HEK293 (cell line): ENCODE measurements at regions not wholly inside any gene's neighbourhood (a gene's known extent, or its start where the extent isn't known, plus 50 kb on each side); places are given as distances from the start of the nearest gene placed in this dataset.

Source experiments
- CTCF ChIA-PET: fragments of 350-600 bp; formaldehyde crosslinking; extraction: SDS; loops from one replicate; lab custom pipeline; 2021; ENCODE audit warnings: antibody characterized with exemption; lab: Yijun Ruan, JAX
- POLR2A ChIA-PET: fragments of 300-600 bp; formaldehyde crosslinking; extraction: SDS; loops from one replicate; lab custom pipeline; 2020; ENCODE audit warnings: antibody characterized with exemption, inconsistent platforms; lab: Yijun Ruan, JAX
- H3K27ac ChIP-seq: fragments of 200-500 bp; sonication (Bioruptor generic); 2 replicates; pipeline ENCODE4 v1.5.1; 2014; ENCODE audit warnings: low read depth, low read length, control low read depth, inconsistent platforms; ENCODE audit errors: extremely low read depth
- H3K36me3 ChIP-seq, 2 experiments: fragments of 200-500 bp in 1 of 2; sonication (Bioruptor generic) in 1 of 2; 1 replicate in 1 of 2; 2 replicates in 1 of 2; pipeline ENCODE4 v1.5.1; 2014 to 2017; ENCODE audit warnings: inconsistent platforms in 2 of 2, low read length in 2 of 2; ENCODE audit not compliant: control insufficient read depth in 2 of 2, insufficient read depth in 1 of 2
- H3K4me1 ChIP-seq: fragments of 200-500 bp; sonication (Bioruptor generic); 2 replicates; pipeline ENCODE4 v1.5.1; 2014; ENCODE audit warnings: mild to moderate bottlenecking, low read length, inconsistent platforms; ENCODE audit not compliant: control insufficient read depth, insufficient read depth
- H3K4me3 ChIP-seq: 2 replicates; pipeline ENCODE4 v1.5.1; 2011; ENCODE audit warnings: low read depth, mild to moderate bottlenecking, control low read depth, low read length, moderate library complexity
- H3K9me3 ChIP-seq: fragments of 200-500 bp; sonication (Bioruptor generic); 2 replicates; pipeline ENCODE4 v1.5.1; 2014; ENCODE audit warnings: low read depth, low read length, inconsistent platforms; ENCODE audit not compliant: control insufficient read depth, insufficient read depth
- SCRT1 ChIP-seq: fragments of 450-650 bp; formaldehyde crosslinking; IDR thresholded peaks from 2 replicates; pipeline ENCODE4 v1.5.1; 2016; ENCODE audit warnings: missing biosample characterization, missing genetic modification characterization, borderline replicate concordance
- ZBTB1 ChIP-seq: fragments of 450-650 bp; formaldehyde crosslinking; IDR thresholded peaks from 2 replicates; pipeline ENCODE4 v1.5.1; 2016; ENCODE audit warnings: missing biosample characterization, missing genetic modification characterization
- ZNF211 ChIP-seq: fragments of 450-650 bp; formaldehyde crosslinking; IDR thresholded peaks from 2 replicates; pipeline ENCODE4 v1.5.1; 2016; ENCODE audit warnings: low read depth, missing biosample characterization, missing genetic modification characterization
- ZNF214 ChIP-seq: fragments of 450-650 bp; formaldehyde crosslinking; IDR thresholded peaks from 2 replicates; pipeline ENCODE4 v1.5.1; 2017; ENCODE audit warnings: missing biosample characterization, mild to moderate bottlenecking, missing genetic modification characterization, borderline replicate concordance
- ZNF223 ChIP-seq: fragments of 450-650 bp; formaldehyde crosslinking; IDR thresholded peaks from 2 replicates; pipeline ENCODE4 v1.5.1; 2016; ENCODE audit warnings: missing biosample characterization, missing genetic modification characterization
- ZNF302 ChIP-seq: fragments of 450-650 bp; formaldehyde crosslinking; IDR thresholded peaks from 2 replicates; pipeline ENCODE4 v1.5.1; 2016; ENCODE audit warnings: missing biosample characterization, missing genetic modification characterization, low read depth
- ZNF350 ChIP-seq: fragments of 450-650 bp; formaldehyde crosslinking; IDR thresholded peaks from 2 replicates; pipeline ENCODE4 v1.5.0; 2017; ENCODE audit warnings: missing biosample characterization, mild to moderate bottlenecking, missing genetic modification characterization
- ZNF548 ChIP-seq: fragments of 450-650 bp; formaldehyde crosslinking; IDR thresholded peaks from 2 replicates; pipeline ENCODE4 v1.5.1; 2016; ENCODE audit warnings: missing biosample characterization, missing genetic modification characterization
- ZNF830 ChIP-seq: fragments of 450-650 bp; IDR thresholded peaks from 2 replicates; pipeline ENCODE4 v1.5.0; 2018; ENCODE audit warnings: missing biosample characterization, missing genetic modification characterization, low read depth, mild to moderate bottlenecking, moderate library complexity
- ZXDB ChIP-seq: fragments of 450-650 bp; formaldehyde crosslinking; IDR thresholded peaks from 2 replicates; pipeline ENCODE4 v1.5.1; 2016; ENCODE audit warnings: missing biosample characterization, missing genetic modification characterization
- TF ChIP-seq, protein P1 (sequence below): fragments of 450-650 bp; formaldehyde crosslinking; IDR thresholded peaks from 2 replicates; pipeline ENCODE4 v1.5.1; 2016; ENCODE audit warnings: missing biosample characterization, missing genetic modification characterization
- TF ChIP-seq, protein P2 (sequence below): fragments of 450-650 bp; formaldehyde crosslinking; IDR thresholded peaks from 2 replicates; pipeline ENCODE4 v1.5.0; 2017; ENCODE audit warnings: missing biosample characterization, missing genetic modification characterization, borderline replicate concordance
- TF ChIP-seq, protein P3 (sequence below): fragments of 450-650 bp; formaldehyde crosslinking; IDR thresholded peaks from 2 replicates; pipeline ENCODE4 v1.5.1; 2017; ENCODE audit warnings: missing biosample characterization, missing genetic modification characterization
- TF ChIP-seq, protein P4 (sequence below): fragments of 450-650 bp; formaldehyde crosslinking; IDR thresholded peaks from 2 replicates; pipeline ENCODE4 v1.5.1; 2017; ENCODE audit warnings: missing biosample characterization, missing genetic modification characterization
- TF ChIP-seq, protein P5 (sequence below): fragments of 450-650 bp; formaldehyde crosslinking; IDR thresholded peaks from 2 replicates; pipeline ENCODE4 v1.5.1; 2016; ENCODE audit warnings: missing biosample characterization, missing genetic modification characterization

DNA sequence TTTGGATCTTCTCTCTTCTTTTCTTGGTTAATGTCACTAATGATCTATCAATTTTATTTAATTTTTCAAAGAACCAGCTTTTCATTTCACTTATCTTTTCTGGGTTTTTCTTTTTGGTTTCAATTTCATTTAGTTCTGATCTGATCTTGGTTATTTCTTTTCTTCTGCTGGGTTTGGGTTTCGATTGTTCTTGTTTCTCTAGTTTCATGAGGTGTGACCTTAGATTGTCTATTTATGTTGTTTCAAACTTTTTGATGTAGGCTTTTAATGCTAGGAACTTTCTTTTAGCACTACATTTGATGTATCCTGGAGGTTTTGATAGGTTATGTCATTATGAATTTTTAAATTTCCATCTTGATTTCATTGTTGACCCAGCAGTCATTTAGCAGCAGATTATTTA, 142.3 kb downstream of the C11orf87 start (continued):
- TF ChIP-seq, protein P1, sequence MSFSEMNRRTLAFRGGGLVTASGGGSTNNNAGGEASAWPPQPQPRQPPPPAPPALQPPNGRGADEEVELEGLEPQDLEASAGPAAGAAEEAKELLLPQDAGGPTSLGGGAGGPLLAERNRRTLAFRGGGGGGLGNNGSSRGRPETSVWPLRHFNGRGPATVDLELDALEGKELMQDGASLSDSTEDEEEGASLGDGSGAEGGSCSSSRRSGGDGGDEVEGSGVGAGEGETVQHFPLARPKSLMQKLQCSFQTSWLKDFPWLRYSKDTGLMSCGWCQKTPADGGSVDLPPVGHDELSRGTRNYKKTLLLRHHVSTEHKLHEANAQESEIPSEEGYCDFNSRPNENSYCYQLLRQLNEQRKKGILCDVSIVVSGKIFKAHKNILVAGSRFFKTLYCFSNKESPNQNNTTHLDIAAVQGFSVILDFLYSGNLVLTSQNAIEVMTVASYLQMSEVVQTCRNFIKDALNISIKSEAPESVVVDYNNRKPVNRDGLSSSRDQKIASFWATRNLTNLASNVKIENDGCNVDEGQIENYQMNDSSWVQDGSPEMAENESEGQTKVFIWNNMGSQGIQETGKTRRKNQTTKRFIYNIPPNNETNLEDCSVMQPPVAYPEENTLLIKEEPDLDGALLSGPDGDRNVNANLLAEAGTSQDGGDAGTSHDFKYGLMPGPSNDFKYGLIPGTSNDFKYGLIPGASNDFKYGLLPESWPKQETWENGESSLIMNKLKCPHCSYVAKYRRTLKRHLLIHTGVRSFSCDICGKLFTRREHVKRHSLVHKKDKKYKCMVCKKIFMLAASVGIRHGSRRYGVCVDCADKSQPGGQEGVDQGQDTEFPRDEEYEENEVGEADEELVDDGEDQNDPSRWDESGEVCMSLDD: no peak
- no peak for TF ChIP-seq ZNF214
- TF ChIP-seq, protein P2, sequence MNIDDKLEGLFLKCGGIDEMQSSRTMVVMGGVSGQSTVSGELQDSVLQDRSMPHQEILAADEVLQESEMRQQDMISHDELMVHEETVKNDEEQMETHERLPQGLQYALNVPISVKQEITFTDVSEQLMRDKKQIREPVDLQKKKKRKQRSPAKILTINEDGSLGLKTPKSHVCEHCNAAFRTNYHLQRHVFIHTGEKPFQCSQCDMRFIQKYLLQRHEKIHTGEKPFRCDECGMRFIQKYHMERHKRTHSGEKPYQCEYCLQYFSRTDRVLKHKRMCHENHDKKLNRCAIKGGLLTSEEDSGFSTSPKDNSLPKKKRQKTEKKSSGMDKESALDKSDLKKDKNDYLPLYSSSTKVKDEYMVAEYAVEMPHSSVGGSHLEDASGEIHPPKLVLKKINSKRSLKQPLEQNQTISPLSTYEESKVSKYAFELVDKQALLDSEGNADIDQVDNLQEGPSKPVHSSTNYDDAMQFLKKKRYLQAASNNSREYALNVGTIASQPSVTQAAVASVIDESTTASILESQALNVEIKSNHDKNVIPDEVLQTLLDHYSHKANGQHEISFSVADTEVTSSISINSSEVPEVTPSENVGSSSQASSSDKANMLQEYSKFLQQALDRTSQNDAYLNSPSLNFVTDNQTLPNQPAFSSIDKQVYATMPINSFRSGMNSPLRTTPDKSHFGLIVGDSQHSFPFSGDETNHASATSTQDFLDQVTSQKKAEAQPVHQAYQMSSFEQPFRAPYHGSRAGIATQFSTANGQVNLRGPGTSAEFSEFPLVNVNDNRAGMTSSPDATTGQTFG: no peak
- no peak for TF ChIP-seq ZXDB (tag by site-specific recombination)

DNA sequence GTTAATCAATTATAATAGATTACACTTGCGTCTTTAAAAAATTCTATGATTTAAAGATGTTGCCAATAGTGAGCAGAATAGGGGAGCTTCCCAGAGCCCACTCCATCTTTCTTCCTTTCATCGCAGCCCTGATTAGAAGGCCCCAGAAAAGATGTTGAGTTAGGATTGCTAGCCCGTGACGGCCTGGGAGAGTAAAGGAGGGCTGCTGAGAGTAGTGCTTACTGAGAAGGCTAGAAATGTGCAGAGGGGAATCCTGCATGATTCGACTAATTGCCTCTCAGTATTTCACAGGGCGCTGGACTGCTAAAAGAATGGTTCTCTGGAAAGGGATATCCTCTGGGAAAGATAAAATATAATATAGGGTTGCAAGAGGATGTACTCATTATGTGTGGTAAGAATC, 160.5 kb downstream of the C11orf87 start:
- Histone ChIP-seq H3K9me3 (no peaks in the 10 kb centered on the region), H3K4me1 (no peaks in the 10 kb centered on the region), H3K4me3 (no peak overlapping the region), H3K36me3 (no peaks in the 10 kb centered on the region), H3K27ac (no peak overlapping the region)
- ChIA-PET POLR2A (no interaction called here), CTCF (interaction anchor here (1.0 kb wide), 1 partner anchor 62 kb away, joined by 4 read pairs; no protein-coding TSS in a partner anchor)
- TF ChIP-seq, protein P3, sequence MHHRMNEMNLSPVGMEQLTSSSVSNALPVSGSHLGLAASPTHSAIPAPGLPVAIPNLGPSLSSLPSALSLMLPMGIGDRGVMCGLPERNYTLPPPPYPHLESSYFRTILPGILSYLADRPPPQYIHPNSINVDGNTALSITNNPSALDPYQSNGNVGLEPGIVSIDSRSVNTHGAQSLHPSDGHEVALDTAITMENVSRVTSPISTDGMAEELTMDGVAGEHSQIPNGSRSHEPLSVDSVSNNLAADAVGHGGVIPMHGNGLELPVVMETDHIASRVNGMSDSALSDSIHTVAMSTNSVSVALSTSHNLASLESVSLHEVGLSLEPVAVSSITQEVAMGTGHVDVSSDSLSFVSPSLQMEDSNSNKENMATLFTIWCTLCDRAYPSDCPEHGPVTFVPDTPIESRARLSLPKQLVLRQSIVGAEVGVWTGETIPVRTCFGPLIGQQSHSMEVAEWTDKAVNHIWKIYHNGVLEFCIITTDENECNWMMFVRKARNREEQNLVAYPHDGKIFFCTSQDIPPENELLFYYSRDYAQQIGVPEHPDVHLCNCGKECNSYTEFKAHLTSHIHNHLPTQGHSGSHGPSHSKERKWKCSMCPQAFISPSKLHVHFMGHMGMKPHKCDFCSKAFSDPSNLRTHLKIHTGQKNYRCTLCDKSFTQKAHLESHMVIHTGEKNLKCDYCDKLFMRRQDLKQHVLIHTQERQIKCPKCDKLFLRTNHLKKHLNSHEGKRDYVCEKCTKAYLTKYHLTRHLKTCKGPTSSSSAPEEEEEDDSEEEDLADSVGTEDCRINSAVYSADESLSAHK: no peak
- TF ChIP-seq ZNF350 (tag by site-specific recombination) (no peak), SCRT1 (tag by site-specific recombination) (no peak)
- TF ChIP-seq, protein P4, sequence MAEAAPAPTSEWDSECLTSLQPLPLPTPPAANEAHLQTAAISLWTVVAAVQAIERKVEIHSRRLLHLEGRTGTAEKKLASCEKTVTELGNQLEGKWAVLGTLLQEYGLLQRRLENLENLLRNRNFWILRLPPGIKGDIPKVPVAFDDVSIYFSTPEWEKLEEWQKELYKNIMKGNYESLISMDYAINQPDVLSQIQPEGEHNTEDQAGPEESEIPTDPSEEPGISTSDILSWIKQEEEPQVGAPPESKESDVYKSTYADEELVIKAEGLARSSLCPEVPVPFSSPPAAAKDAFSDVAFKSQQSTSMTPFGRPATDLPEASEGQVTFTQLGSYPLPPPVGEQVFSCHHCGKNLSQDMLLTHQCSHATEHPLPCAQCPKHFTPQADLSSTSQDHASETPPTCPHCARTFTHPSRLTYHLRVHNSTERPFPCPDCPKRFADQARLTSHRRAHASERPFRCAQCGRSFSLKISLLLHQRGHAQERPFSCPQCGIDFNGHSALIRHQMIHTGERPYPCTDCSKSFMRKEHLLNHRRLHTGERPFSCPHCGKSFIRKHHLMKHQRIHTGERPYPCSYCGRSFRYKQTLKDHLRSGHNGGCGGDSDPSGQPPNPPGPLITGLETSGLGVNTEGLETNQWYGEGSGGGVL: no peak
- TF ChIP-seq, protein P5, sequence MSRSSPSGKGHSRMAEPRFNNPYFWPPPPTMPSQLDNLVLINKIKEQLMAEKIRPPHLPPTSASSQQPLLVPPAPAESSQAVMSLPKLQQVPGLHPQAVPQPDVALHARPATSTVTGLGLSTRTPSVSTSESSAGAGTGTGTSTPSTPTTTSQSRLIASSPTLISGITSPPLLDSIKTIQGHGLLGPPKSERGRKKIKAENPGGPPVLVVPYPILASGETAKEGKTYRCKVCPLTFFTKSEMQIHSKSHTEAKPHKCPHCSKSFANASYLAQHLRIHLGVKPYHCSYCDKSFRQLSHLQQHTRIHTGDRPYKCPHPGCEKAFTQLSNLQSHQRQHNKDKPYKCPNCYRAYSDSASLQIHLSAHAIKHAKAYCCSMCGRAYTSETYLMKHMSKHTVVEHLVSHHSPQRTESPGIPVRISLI (tag by site-specific recombination): no peak

DNA sequence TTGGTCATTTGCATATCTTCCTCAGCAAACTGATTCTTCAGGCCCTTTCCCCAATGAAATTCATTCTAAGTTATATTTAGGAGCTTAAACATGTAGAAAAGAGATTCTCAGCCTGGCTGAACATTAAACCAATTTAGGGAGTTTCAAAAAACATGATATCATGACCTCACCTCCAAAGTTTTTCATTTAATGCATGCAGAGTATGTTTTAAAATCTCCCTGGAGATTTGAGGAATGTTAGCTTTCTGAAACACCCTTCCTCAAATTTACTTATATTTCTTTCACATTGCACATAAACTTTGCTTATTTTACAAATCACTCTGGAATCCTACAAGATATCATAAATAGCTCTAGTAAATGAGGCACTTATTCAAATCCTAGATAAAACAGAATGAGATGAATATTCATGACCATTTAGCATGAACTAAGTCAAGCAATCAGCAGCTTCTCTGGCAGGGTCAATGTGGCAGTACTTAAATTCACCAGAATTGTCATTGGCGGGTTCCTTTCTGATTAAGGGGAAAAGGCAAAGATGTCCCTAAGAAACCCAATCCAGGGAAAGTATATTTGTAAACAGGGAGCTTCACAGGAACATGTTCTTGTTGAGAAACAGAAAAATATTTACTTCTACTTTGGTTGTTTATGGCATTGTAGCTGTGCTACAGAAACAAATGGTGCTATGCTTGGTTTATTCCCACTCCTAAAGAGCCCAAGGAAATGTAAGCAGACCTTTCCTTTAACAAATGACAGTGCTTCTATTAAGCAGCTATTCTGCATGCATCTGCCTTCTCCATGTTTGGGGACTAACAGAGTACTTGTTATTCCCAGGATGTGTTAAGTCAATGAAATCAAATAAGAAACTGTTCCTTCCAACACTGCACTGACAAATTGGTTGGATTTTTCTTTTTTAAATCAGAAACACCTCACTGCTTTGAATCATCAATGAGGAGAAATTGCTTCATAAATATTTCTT, 162.3 kb downstream of the C11orf87 start:
- POLR2A ChIA-PET: no interaction called here
- H3K4me1 ChIP-seq: no peaks in the 10 kb centered on the region
- CTCF ChIA-PET: interaction anchor here (0.6 kb wide), 1 partner anchor 247 kb away, joined by 4 read pairs; no protein-coding TSS in a partner anchor
- no peak overlapping the region for H3K27ac ChIP-seq
- H3K4me3 ChIP-seq: no peak overlapping the region
- no peak for TF ChIP-seq ZNF830
- TF ChIP-seq ZNF548 (tag by site-specific recombination): no peak
- no peak for TF ChIP-seq ZNF211 (tag by site-specific recombination)
- TF ChIP-seq ZNF302 (tag by site-specific recombination): no peak
- TF ChIP-seq ZNF223 (tag by site-specific recombination): no peak
- TF ChIP-seq ZBTB1 (tag by site-specific recombination): no peak
- H3K36me3 ChIP-seq: no peaks in the 10 kb centered on the region
- no peaks in the 10 kb centered on the region for H3K9me3 ChIP-seq
